OCI-LY3 (cell line): ENCODE measurements at regions not wholly inside any gene's neighbourhood (a gene's known extent, or its start where the extent isn't known, plus 50 kb on each side); places are given as distances from the start of the nearest gene placed in this dataset.

Experiments used
- EZH2phosphoT487 ChIP-seq: fragments of 200-600 bp; shearing (Covaris generic); IDR thresholded peaks from 2 replicates; pipeline ENCODE4 v1.6.1; 2018; ENCODE audit warnings: antibody characterized with exemption, mixed run types, low read depth
- TF ChIP-seq, protein P1 (sequence below): fragments of 200-600, 300-600 bp; sonication (generic); IDR thresholded peaks from 2 replicates; pipeline ENCODE4 v1.5.1; 2014; ENCODE audit warnings: antibody characterized with exemption, low read length, low read depth

DNA sequence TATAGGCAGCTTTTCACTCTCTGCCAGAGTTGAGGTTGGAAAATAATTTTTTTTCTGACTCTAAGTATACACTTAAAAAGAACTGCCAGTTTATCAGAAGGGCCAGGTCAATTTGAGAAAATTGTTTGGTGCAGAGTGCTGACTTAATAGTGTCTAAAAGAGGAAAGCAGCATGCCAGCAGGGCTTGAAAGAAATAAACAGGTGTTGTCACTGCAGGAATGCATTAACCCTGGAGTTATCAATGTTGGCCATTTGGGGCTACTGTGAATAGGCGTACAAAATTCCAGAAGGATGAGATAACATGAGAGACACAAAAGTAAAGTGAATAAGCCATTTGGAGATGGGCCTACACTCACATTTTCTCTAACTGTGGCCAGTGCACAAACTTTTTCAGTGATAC lies 220.6 kb upstream of the PLD5 start:
- TF ChIP-seq, protein P1, sequence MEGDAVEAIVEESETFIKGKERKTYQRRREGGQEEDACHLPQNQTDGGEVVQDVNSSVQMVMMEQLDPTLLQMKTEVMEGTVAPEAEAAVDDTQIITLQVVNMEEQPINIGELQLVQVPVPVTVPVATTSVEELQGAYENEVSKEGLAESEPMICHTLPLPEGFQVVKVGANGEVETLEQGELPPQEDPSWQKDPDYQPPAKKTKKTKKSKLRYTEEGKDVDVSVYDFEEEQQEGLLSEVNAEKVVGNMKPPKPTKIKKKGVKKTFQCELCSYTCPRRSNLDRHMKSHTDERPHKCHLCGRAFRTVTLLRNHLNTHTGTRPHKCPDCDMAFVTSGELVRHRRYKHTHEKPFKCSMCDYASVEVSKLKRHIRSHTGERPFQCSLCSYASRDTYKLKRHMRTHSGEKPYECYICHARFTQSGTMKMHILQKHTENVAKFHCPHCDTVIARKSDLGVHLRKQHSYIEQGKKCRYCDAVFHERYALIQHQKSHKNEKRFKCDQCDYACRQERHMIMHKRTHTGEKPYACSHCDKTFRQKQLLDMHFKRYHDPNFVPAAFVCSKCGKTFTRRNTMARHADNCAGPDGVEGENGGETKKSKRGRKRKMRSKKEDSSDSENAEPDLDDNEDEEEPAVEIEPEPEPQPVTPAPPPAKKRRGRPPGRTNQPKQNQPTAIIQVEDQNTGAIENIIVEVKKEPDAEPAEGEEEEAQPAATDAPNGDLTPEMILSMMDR: no peak
- TF ChIP-seq EZH2phosphoT487: no peak
